NCI-H82 treated with DMSO at 0.1 percent for 48 hours (cell line): ENCODE measurements at regions not wholly inside any gene's neighbourhood (a gene's known extent, or its start where the extent isn't known, plus 50 kb on each side); places are given as distances from the start of the nearest gene placed in this dataset.
A peak's percentile ranks its signal among the peaks of the same experiment; 100 is the strongest.
"Not testable (repeated sequence)": the region's sequence is repeated elsewhere in the genome, so short reads cannot be mapped to it uniquely, and the experiment has no call there.

Source experiments
- DNase-seq: peaks from one replicate; lab custom pipeline; 2025; ENCODE audit not compliant: unreplicated experiment; lab: John Stamatoyannopoulos, UW

DNA sequence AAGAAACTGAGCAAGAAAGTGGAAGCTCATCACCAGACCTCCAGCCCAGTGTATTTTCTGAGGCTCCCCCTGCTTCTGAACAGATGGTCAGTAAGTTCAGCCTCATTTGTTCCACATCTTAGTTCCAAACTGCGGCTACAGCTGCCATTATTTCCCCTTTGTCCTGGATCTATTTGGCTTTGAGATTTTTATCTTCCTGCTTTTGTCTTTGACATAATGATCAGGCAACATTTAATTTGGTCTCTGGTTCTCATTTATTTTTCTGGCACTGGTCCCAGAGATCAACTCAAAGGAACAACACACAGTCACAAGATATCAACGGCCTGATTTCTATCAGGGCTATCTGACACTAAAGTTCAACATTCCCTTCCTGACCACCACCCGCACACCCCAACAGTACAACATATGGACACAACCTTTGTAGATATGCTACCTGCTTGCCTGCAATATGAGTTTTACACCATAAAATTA, 137.5 kb downstream of the FAM76B start:
- no peak for DNase-seq

DNA sequence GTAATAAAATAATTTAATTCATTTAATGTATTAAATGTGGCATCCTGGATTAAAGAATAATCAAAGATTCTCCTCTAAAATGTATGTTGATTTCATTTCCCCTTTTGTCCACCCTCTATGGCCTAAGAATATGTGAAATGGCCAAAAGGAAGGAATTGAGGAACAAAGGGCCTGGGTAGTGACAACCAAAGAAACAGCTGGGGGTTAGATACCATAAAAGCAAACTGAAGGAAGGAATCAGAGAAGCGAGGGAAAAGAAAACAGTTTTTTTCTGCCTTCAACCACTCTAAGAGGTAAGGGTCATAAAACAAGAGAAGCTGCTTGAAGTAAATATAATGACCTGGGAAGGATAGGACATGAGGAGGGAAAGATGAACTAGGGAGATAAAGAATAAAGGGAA, 139.3 kb downstream of the FAM76B start:
- no peak for DNase-seq

DNA sequence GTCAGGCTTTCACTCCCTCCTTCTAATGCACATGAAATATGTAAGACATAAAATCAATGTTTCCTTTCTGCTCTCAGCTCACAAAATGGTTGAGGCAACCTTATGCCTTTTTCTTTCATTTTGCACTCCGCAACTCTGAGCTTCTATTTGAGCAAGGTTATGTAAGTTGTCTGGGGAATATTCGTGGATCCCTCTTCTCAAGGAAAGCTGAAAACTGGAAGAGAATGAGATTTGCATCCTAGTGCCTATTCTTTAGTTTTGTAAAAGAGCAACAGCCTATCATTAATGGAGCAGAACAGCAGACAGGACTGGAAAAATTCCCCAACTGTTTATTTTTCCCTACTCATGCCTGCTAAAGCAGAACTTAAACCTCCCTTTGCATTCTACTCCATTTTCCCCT, 141.7 kb downstream of the FAM76B start:
- no peak for DNase-seq

DNA sequence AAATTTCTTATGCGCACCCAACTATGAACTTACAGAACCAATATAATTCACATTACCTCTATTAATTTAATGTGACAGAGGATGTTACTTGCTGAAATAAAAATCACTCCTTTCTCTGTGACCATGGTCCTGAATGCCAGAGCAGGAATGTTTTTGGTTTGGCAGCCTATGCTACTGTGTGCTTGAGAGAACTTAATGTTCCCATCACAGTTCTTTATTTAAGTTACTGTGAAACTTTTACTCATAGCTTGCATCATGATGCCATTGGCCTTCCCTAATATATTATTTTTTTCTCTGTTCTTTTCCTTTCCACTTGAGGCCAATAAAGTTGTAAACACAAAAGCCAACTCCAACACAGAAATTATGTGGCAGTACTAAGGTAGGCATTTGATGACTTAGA, 142.2 kb downstream of the FAM76B start:
- DNase-seq = no peak

DNA sequence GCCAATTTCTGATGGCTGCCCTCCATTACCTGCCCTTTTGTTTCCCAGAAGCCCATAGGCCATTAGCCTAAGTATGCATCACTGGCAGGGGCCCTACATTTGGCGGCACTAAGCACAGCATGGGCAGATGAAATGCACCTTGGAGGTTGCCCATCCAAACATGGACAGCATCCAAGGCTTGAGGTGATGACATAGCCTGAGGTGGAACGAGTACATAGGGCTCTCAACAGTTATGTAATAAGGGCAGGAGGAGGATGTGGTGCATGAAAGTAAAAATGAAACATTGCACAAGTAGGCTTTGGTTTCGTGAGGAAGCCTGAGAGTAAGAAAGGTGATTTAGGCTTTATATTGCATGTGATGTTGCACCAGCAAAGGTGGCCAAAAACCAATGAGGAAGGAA, 148.1 kb downstream of the FAM76B start:
- no peak for DNase-seq

DNA sequence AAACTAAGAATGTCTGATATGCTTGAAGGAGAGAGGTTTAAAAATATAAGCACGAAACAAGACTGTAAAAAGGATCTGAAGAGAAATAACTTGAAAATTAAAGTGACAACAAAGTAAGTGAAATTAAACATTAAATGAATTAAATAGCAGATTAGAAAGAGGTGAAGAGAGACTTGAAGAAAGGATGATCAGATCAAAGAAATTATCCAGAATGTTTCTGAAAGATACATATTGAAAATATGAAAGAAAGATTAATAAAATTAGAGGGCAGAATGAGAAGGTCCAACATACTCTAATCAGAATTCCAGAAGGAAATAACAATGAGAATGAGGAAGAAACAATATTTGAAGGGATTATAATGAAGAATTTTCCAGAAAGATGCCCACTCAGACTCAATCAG, 151.1 kb downstream of the FAM76B start:
- DNase-seq = no peak

DNA sequence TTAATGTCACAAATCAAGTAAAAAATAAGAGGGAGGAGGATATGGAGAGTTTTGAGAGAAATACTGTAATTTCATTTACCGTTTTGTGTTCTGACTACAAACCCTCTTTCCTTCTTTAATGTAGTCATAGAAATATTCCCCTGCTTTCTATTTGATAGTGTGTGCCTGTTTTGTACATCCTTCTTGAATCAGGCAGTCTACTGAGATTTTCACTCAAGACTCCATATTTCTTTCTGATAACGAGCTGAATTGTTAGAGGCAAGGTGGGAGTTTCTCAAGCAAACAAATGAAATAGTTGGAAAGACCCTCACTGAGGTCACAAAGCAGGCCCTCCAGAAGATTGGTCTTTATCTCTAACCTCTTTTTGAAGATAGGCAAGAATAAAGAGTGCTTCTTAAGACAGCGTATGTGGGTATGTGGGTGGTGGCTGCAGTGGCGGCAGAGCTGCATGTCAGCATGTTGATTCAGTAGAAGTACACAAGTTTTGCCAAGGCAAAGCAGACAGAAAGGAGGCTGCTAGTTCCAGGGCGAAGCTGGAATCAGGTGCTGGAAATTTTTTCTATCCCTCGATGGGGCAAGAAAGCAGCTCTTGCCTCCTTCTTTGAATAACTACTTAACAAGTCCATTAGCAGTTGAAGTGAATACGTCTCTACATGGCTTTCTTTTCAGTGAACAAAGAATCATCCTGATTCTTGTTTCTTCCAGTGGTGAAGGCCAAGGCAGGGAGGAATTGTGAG, 164.2 kb downstream of the FAM76B start:
- DNase-seq = no peak

DNA sequence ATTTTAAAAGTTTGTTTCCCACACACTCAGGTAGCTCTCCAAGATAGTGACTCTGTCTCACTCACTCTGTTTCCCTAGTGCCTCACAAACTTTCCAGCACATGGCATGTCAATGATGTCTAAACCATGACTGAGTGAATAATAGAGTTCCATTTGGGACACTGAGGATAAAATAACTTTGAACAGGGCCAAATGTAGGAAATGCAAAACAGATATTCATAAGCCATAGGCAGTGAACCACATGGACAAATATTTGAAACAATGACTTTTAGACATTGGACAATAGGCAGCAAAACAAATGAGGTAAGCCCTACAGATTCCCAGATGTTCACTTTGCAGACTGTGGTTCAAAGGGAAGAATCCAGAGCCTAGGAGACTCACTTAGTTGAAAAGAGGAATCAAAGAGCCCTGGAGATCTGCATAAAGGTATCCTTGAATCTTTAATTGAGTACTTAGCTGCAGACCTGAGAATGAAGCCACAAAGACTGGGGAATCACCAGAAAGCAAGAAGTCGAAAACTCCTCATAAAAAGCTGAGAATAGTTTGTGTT, 173.3 kb downstream of the FAM76B start:
- no peak for DNase-seq

DNA sequence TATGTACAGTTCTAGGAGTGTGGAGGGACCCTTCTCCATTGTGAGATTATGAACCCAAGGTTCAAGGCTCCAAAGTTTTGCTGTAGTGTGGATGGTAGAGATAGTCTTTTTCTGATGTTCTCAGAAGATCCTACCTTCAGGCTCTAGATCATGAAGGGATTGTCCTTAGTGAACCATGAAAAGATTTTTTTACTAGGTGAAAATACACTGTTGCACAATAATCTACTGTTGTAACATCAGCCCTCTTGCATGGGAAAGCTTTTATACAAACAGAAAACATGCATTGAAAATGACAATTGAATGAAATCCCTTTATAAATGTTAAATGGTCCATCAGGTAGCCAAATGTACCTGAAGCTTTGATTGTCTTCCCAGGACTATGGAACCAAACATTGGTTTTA, 177.8 kb downstream of the FAM76B start:
- no peak for DNase-seq

DNA sequence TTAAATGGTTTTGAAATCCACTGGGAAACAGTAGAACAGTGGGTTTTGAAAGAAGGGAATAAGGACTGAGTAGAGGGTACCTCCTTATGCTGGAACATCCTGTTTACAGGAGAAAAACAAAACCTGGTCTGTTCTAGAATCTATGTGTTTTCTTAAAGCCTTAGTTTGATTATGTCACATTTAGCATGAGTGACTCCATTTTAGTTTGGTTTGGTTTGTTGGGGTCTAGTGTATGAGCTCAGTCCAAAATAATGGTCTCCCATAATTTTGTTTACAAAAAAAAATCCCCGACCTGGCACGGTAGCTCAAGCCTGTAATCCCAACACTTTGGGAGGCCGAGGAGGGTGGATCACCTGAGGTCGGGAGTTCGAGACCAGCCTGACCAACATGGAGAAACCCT, 179.4 kb downstream of the FAM76B start:
- not testable (repeated sequence) for DNase-seq

DNA sequence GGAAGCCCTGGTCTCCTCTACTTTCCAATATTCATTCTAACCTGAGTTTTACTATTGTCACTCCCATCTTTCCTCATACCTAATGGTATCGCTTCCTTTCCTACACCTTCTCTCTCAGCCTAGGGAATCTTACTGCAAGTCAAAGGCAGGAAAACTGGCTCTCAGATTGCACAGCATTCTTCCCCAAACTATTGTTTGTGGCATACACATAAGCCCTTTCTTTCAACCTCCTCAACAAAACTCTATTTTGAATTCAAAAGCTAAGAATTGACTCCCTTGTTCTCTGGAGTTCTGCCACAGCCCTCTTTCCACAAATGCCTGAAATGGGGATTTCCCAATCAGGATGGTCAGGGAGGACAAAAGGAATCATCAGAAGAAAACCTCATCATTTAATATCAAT, 181.5 kb downstream of the FAM76B start:
- no peak for DNase-seq

DNA sequence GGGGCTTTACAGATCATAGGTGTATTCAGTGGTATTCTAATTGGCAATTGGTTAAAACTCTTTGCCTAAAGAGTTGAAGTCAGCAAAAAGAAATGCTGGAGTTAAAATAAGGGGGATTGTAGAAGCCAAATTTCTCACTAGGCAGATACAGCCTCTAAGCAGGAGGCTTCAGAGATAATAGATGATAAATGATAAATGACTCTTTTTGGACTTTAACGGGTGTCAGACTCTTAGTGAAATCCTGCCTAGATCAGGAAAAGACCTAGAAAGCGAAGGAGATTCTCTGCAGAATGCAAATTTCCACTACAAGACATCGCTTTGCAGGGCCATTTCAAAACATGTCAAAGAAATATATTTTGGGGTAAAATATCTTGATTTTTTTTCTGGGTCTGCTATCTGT, 182.8 kb downstream of the FAM76B start:
- no peak for DNase-seq

DNA sequence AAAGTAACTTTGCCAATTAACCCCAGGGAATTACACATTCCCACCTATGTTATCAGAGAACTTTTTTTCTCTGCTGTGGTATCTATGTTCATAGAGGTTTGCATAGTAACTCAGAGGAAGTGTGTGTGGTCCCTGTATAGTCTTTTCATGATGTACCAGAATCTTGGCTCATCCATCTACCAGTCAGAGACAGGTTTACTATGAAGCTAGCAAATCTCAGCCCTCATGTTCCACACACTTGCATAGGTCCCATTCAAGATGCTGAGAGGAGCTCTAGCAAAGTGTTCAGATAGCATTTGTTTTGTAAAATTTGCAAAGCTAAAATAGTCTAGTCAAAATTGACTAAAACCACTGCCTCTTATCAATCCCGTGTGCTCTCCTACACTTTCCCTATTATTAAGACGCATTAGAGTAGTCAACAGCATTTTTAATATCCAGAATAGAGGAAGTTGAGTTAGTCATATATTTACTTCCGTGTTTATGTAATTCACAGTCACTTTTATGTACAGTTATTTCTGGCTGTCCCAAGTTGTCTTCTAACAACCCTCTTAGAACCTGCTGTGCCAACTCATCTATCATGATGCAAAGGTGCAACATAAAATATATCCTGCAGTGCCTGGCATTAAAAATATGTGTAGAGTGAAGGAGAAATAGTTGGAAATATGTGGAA, 184.2 kb downstream of the FAM76B start:
- no peak for DNase-seq

DNA sequence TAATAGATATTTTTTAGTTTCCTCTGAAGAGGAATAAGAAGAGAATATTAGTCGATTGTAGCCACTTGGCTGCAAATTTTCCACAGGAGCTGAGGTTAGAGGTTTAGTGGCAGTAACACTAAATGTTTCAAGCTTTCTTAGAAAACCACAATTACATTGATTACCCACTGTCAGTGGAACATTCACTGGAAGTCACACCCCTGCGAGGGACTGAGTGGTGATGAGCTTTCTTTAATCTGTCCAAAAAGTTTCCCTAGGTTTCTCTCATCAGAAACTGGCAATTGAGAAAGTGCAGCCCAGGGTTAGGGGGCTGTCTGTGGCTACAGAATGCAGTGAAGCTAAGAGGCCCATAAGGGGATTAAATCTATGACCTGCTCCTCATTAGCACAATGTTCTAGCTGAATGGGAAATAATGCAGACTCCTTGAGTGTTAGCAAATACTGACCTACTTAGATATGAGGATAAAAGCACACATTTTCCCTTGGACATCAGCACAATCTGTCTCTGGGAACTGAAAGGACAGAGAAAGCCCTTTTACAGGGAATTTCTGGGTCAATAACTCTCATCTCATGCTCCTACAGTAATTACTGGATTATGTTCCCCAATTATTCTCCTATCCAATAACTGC, 189.5 kb downstream of the FAM76B start:
- peak; percentile 51 for DNase-seq

DNA sequence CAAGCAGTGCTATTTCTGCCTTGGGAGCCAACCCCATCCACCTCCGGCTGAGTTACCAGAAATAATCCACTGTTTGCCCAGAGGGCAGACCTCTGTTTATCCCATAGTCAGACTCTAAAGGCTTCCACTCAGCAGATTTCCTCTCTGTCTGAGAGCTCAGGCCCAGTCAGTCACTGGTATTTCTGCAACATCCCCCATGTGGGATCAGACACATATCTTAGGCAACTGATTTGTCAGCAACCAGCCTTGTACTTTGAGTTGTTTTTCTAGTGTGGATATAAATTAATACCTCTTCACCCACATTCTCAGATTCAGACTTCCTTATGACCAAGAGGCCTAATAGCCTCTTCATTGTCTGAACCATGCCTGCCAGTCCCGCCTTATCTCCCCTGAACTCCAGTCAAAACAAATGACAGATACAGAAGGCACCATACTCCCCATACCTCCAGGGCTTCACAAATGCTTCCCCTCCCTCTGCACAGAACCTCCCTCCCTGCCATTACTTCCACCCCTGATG, 193.6 kb downstream of the FAM76B start:
- DNase-seq = no peak

DNA sequence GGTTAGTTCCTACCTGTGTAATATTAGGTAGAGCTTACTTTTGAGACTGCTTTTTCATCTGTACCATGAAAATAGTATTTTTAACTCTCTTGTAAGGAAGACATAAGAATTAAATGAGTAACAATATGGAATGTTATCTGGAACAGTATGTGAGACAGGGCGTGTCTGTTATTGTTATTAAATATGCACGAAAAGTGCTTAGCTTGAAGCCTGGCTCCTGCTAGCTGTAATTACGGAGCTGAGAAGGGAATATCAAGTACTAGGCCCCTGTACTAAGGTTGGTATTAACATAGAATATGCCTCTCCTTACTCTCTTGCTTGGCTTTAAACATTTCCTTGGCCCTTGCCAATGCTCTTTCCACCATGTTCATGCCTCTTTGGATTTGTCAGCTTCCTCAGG, 194.0 kb downstream of the FAM76B start:
- no peak for DNase-seq

DNA sequence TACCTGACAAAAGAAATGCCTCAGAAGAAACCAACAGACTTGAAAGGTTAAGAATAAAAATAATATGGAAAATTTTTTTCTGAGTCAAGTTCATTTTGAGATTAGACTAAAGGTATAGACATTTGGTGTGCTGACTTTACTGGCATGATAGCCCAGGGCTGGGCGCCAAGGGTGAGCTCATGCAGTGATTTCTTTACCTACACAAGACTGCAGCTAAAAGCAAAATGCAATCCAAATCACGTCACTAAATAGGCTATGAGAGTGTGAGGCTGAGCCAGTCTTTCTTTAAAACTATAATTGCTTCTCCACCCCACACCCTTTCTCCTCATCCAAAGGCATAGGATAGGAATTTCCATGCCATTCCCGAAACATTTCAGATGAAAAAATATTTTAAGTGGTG, 196.5 kb downstream of the FAM76B start:
- no peak for DNase-seq

DNA sequence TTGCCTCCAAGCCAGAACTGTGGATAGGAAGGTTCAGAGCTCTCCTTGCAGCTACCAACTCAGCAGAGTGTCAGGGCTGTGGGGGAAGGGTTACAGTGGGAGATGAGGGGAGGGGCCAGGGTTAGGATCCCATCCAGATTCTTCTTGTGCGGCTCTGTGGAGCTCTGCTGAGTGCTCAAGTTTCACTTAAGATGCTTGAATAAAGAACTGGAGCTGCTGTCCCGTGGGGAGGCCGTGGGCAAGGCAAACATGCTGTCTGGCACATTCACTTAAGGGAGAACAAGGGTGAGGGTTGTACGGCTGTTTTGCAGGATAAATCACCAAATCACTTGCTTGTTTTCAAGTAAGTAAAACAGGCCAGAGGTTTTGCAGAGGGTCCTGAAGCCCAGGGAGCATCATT, 197.1 kb downstream of the FAM76B start:
- no peak for DNase-seq

DNA sequence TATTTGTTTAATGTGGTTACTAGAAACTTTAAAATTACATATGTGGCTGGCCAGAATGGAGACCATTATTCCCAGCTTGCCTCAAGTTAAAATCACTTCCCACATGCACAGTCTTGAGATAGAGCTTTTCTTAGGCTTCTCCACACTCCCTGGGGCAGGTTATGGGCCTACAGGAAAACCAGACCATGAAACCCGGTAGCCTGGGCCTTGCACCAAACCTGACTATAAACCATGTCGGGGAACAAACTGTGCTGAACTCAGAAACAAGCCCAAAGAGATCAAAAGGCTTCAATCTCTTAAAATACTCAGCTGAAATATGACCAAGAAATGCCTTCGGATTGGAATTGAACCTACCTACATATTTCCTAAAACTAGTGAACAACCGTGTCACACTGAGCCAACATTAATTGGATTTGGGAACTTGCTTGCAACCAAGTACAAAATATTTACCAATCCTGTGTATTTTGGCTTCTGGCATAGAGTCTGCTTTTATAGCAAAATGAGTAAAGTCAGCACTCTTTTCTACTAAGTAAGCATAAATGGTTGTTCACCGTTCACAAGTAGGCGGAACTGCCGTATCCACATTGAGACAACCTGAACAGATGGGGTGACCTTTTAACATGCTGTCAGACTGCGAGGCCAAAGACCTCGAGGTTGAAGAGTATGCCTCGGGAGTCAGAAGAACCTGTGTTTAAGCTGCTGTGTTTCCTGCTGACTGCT, 199.5 kb downstream of the FAM76B start:
- no peak for DNase-seq

DNA sequence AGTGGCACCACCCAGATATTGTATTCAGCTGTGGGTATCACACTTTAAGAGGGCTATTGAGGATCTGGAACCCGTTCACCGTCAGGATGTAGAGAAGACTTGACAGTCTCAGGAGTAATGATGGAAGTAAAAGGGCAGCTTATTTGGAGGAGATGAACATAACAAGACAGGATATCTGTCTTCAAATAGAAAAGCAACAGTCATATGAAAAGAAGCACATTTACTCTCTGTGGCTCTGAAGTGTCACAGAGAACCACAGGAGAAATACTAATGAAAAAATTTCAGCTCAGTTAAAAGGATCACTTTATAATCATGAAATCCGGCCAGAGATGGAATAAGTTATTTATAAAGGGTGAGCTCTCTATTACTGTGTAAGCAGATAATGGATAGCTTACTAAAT, 200.8 kb downstream of the FAM76B start:
- DNase-seq = no peak

DNA sequence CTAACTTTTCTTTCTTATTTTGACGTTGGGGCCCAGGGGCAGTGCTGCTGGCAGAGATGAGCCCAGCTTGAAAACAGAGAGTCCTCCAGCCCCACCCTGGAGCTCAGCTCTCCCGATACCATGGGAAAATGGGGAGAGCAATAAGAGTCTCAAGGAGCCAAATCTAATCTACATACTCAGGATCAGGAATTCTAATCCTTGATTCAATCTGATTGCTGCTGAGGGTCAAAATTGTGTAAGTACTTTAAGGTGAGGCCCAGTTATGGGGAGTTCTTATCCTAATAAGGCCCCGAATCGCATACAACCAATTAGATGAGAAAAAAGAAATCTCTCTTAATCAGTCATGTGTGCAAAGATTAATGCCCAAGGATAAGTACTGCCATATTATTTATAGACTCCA, 202.9 kb downstream of the FAM76B start:
- DNase-seq = peak; percentile 62
